Breast epithelium (tissue), 3 donors: ENCODE measurements at regions not wholly inside any gene's neighbourhood (a gene's known extent, or its start where the extent isn't known, plus 50 kb on each side); places are given as distances from the start of the nearest gene placed in this dataset.

Experiments used
- CTCF ChIP-seq, 3 donors: fragments of 450-650 bp; IDR thresholded peaks; one replicate each; pipeline ENCODE4 v1.5.1; 2016 to 2017; ENCODE audit warnings: antibody characterized with exemption in 3 of 3, mild to moderate bottlenecking in 3 of 3, moderate library complexity in 3 of 3
- POLR2AphosphoS5 ChIP-seq, 3 donors: sonication (generic); formaldehyde crosslinking; IDR thresholded peaks; one replicate each; pipeline ENCODE4 v1.6.1; 2017; ENCODE audit warnings: antibody characterized with exemption in 3 of 3

GRCh38 chr16:85495823-85496538, 117.1 kb upstream of the GSE1 start:
- TF ChIP-seq POLR2AphosphoS5 (IDR thresholded peaks at IDR 0.05) (no peak), CTCF (IDR thresholded peaks at IDR 0.05) (no peak)
